Smooth muscle cell (in vitro differentiated cells): ENCODE measurements at regions not wholly inside any gene's neighbourhood (a gene's known extent, or its start where the extent isn't known, plus 50 kb on each side); places are given as distances from the start of the nearest gene placed in this dataset.
"Not testable (repeated sequence)": the region's sequence is repeated elsewhere in the genome, so short reads cannot be mapped to it uniquely, and the experiment has no call there.

Source experiments
- DNase-seq: peaks from one replicate; lab custom pipeline; 2025; ENCODE audit not compliant: unreplicated experiment; lab: John Stamatoyannopoulos, UW
- H2AFZ ChIP-seq: fragments of 200-600 bp; sonication (generic); 2 replicates; pipeline ENCODE4 v1.6.0; 2016; ENCODE audit warnings: antibody characterized with exemption, low read depth, mild to moderate bottlenecking
- H3F3A ChIP-seq: fragments of 200-600 bp; sonication (generic); 2 replicates; pipeline ENCODE4 v1.6.0; 2017; ENCODE audit warnings: antibody characterized with exemption, low read depth
- H3K27ac ChIP-seq: fragments of 200-600 bp; sonication (generic); 2 replicates; pipeline ENCODE4 v1.5.1; 2016; ENCODE audit warnings: low read depth, mild to moderate bottlenecking
- H3K27me3 ChIP-seq: fragments of 200-600 bp; sonication (generic); 2 replicates; pipeline ENCODE4 v1.6.1; 2016; ENCODE audit warnings: low read depth, mild to moderate bottlenecking
- H3K36me3 ChIP-seq: fragments of 200-600 bp; sonication (generic); 2 replicates; pipeline ENCODE4 v1.5.1; 2016; ENCODE audit warnings: low read depth
- H3K4me1 ChIP-seq: fragments of 200-600 bp; sonication (generic); 2 replicates; pipeline ENCODE4 v1.5.1; 2016; ENCODE audit warnings: low read depth
- H3K4me2 ChIP-seq: fragments of 200-600 bp; sonication (generic); 2 replicates; pipeline ENCODE4 v1.6.0; 2016; ENCODE audit warnings: mild to moderate bottlenecking
- H3K4me3 ChIP-seq: fragments of 200-600 bp; sonication (generic); 2 replicates; pipeline ENCODE4 v1.5.1; 2016; ENCODE audit warnings: mild to moderate bottlenecking
- H3K79me2 ChIP-seq: fragments of 200-600 bp; sonication (generic); 2 replicates; pipeline ENCODE4 v1.6.0; 2016; ENCODE audit warnings: low read depth, mild to moderate bottlenecking
- H3K9ac ChIP-seq: fragments of 200-600 bp; sonication (generic); 2 replicates; pipeline ENCODE4 v1.6.0; 2016; ENCODE audit warnings: low read depth
- H3K9me3 ChIP-seq: fragments of 200-600 bp; sonication (generic); replicated peaks from 2 replicates; pipeline ENCODE4 v1.5.1; 2016; ENCODE audit warnings: low read depth
- H4K20me1 ChIP-seq: fragments of 200-600 bp; sonication (generic); 2 replicates; pipeline ENCODE4 v1.6.0; 2016; ENCODE audit warnings: low read depth
- CTCF ChIP-seq: fragments of 200-600 bp; sonication (generic); IDR thresholded peaks from 2 replicates; pipeline ENCODE4 v1.5.1; 2017; ENCODE audit warnings: borderline replicate concordance, mild to moderate bottlenecking, antibody characterized with exemption; ENCODE audit not compliant: insufficient read depth, poor library complexity, severe bottlenecking
- WGBS: methylation state at CpG from one replicate; pipeline ENCODE4 v1.1.7; 2016; ENCODE audit warnings: low lambda C conversion rate; 5-methylcytosine and 5-hydroxymethylcytosine counted together

DNA sequence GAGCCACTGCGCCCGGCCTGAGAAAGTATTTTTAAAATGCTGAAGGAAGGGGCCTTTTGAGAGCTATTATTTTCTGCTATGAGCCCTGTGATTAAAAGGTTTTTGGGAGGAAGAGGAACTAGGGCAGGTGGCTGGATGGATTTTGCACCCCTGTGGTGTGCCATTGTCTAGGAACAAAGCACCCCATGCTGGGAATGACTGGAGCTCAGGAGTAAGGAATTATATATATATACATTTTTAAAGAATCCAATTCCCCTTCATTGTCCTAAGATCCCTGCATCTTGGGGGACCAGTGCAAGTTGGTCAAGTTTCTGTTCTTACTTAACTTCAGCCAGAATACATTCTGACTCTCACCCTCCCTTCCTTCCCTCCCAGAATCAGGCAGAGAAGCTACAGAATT lies 91.6 kb downstream of the ZNF648 start:
- 68% methylated on average over 2 of the region's 2 CpGs for WGBS
- no peaks in the 10 kb centered on the region for H3K27me3 ChIP-seq
- H3K9me3 ChIP-seq, result no peaks in the 10 kb centered on the region
- DNase-seq, result no peak
- no peak overlapping the region for H3K4me3 ChIP-seq
- TF ChIP-seq CTCF, result no peak
- H3K4me1 ChIP-seq, result peaks cover 5% of the 10 kb centered on the region
- no peak overlapping the region for H3K9ac ChIP-seq
- no peaks in the 10 kb centered on the region for H3F3A ChIP-seq
- H3K36me3 ChIP-seq, result no peaks in the 10 kb centered on the region
- H3K79me2 ChIP-seq, result no peaks in the 10 kb centered on the region
- H3K27ac ChIP-seq, result no peak overlapping the region
- H4K20me1 ChIP-seq, result no peaks in the 10 kb centered on the region
- no peak overlapping the region for H2AFZ ChIP-seq
- H3K4me2 ChIP-seq, result no peak overlapping the region

DNA sequence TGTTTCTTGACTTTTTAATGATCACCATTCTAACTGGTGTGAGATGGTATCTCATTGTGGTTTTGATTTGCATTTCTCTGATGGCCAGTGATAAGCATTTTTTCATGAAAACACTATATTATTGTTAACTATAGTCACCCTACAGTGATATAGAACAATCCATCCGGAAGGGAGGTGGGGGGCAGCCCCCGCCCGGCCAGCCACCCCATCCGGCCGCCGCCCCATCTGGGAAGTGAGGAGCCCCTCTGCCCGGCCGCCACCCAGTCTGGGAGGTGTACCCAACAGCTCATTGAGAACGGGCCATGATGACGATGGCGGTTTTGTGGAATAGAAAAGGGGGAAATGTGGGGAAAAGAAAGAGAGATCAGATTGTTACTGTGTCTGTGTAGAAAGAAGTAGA lies 106.8 kb downstream of the ZNF648 start:
- H3K9ac ChIP-seq, H3K4me2 ChIP-seq, H3F3A ChIP-seq, H3K4me1 ChIP-seq, H3K27ac ChIP-seq, H3K36me3 ChIP-seq, H3K79me2 ChIP-seq, H3K4me3 ChIP-seq, DNase-seq, H2AFZ ChIP-seq, H3K9me3 ChIP-seq, H3K27me3 ChIP-seq, H4K20me1 ChIP-seq: not testable (repeated sequence)
- WGBS, result 95% methylated on average over 11 of the region's 11 CpGs

- H3K36me3 ChIP-seq, H4K20me1 ChIP-seq, H3K27ac ChIP-seq, H2AFZ ChIP-seq, DNase-seq, H3K79me2 ChIP-seq, H3K4me3 ChIP-seq, H3K9me3 ChIP-seq, H3K27me3 ChIP-seq, H3K4me1 ChIP-seq, H3F3A ChIP-seq, H3K9ac ChIP-seq, H3K4me2 ChIP-seq: not testable (repeated sequence)
- WGBS, result 90% methylated on average over 7 of the region's 7 CpGs
These were observed 107.3 kb downstream of the ZNF648 start for GRCh38 chr1:181954178-181954577.

DNA sequence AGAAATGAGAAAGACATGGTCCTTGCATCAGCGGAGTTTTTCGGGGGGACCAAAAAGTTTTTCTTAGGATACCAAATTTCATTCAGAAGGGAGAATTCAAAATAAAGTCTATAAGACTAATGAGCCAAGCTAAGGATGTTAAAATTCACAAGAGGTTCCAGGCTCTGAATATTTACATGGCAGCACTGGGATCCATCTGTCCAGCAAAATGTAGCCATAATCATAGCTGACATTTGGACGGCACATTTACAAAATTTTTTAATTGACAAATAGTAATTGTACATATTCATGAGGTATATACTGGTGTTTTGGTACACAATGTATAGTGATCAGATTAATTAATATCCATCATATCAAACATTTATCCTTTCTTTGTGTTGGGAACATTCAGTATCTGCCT lies 107.9 kb downstream of the ZNF648 start:
- Histone ChIP-seq H3F3A (no peaks in the 10 kb centered on the region), H2AFZ (no peak overlapping the region), H3K79me2 (no peaks in the 10 kb centered on the region), H3K9me3 (peaks cover 5% of the 10 kb centered on the region), H3K4me2 (no peak overlapping the region), H3K27ac (no peak overlapping the region), H3K27me3 (no peaks in the 10 kb centered on the region), H3K36me3 (no peaks in the 10 kb centered on the region), H3K9ac (no peak overlapping the region), H4K20me1 (no peaks in the 10 kb centered on the region), H3K4me3 (no peak overlapping the region), H3K4me1 (no peaks in the 10 kb centered on the region)
- WGBS, result 96% methylated on average over 3 of the region's 3 CpGs
- DNase-seq, result no peak
- TF ChIP-seq CTCF, result no peak

DNA sequence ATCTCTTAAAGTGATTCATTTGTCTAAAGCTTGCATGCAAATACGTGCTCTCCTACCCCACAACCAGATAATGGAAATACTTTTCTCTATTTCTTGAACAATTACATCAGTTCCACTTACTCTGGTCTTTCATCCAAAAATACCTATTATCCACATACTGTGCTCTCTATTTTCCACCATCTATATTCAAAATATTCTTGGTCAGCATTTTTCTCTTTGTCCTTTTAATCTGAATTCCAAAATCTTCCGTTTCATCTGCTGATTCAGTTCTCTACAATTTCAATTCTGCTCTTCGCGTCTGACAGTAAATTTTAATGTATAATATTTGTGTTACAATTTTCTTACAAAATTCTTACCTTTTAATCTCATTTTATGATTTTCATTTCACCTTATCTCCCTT lies 110.3 kb downstream of the ZNF648 start:
- no peaks in the 10 kb centered on the region for H3K4me1 ChIP-seq
- no peaks in the 10 kb centered on the region for H3K36me3 ChIP-seq
- TF ChIP-seq CTCF, result no peak
- no peaks in the 10 kb centered on the region for H3K27me3 ChIP-seq
- no peaks in the 10 kb centered on the region for H3K79me2 ChIP-seq
- no peak overlapping the region for H3K27ac ChIP-seq
- no peaks in the 10 kb centered on the region for H3F3A ChIP-seq
- no peak overlapping the region for H3K9ac ChIP-seq
- H3K9me3 ChIP-seq, result no peaks in the 10 kb centered on the region
- H3K4me3 ChIP-seq, result no peak overlapping the region
- no peak overlapping the region for H3K4me2 ChIP-seq
- DNase-seq, result no peak
- no peak overlapping the region for H2AFZ ChIP-seq
- no peaks in the 10 kb centered on the region for H4K20me1 ChIP-seq
- WGBS, result 90% methylated on average over 4 of the region's 4 CpGs
